H9 (cell line): ENCODE measurements at regions not wholly inside any gene's neighbourhood (a gene's known extent, or its start where the extent isn't known, plus 50 kb on each side); places are given as distances from the start of the nearest gene placed in this dataset.

ENCODE experiments used
- DNase-seq: peaks from one replicate; pipeline ENCODE4 v3.0.0-alpha.2; 2017
- H2AFZ ChIP-seq: one replicate; pipeline ENCODE4 v1.6.1; 2013; ENCODE audit warnings: mild to moderate bottlenecking, low read length, control low read depth, moderate library complexity
- H2AK5ac ChIP-seq: 2 replicates; pipeline ENCODE4 v1.6.1; 2013; ENCODE audit warnings: low read length, control low read depth, mixed read lengths; ENCODE audit not compliant: insufficient read length
- H2BK120ac ChIP-seq: one replicate; pipeline ENCODE4 v1.6.1; 2013; ENCODE audit warnings: low read depth, mild to moderate bottlenecking, low read length, control low read depth, inconsistent platforms; ENCODE audit not compliant: poor library complexity, severe bottlenecking
- H2BK12ac ChIP-seq: 2 replicates; pipeline ENCODE4 v1.6.1; 2013; ENCODE audit warnings: low read length, control low read depth, mixed read lengths, low read depth; ENCODE audit not compliant: insufficient read length
- H2BK15ac ChIP-seq: 2 replicates; pipeline ENCODE4 v1.6.1; 2013; ENCODE audit warnings: low read depth, low read length, control low read depth
- H2BK20ac ChIP-seq: one replicate; pipeline ENCODE4 v1.6.1; 2013; ENCODE audit warnings: low read depth, mild to moderate bottlenecking, low read length, control low read depth, inconsistent platforms; ENCODE audit not compliant: poor library complexity, severe bottlenecking
- H2BK5ac ChIP-seq: 2 replicates; pipeline ENCODE4 v1.6.1; 2013; ENCODE audit warnings: low read length, control low read depth, mixed read lengths; ENCODE audit not compliant: insufficient read length
- H3K14ac ChIP-seq: 2 replicates; pipeline ENCODE4 v1.6.1; 2013; ENCODE audit warnings: low read length, control low read depth; ENCODE audit not compliant: insufficient read depth
- H3K18ac ChIP-seq: 2 replicates; pipeline ENCODE4 v1.6.1; 2013; ENCODE audit warnings: low read depth, mild to moderate bottlenecking, mixed read lengths, low read length, control low read depth; ENCODE audit not compliant: insufficient read length
- H3K23ac ChIP-seq: 2 replicates; pipeline ENCODE4 v1.6.1; 2013; ENCODE audit warnings: low read length, control low read depth, mixed read lengths, low read depth; ENCODE audit not compliant: insufficient read length
- H3K23me2 ChIP-seq: 2 replicates; pipeline ENCODE4 v1.6.1; 2013; ENCODE audit warnings: low read depth, mild to moderate bottlenecking, mixed read lengths, low read length, control low read depth; ENCODE audit not compliant: insufficient read length, poor library complexity, severe bottlenecking
- H3K27ac ChIP-seq: 2 replicates; pipeline ENCODE4 v1.5.1; 2013; ENCODE audit warnings: low read length, control low read depth, mixed read lengths, low read depth; ENCODE audit not compliant: insufficient read length
- H3K27me3 ChIP-seq: 2 replicates; pipeline ENCODE4 v1.6.1; 2013; ENCODE audit warnings: low read length, control low read depth, inconsistent platforms; ENCODE audit not compliant: insufficient read depth
- H3K4ac ChIP-seq: 2 replicates; pipeline ENCODE4 v1.6.1; 2013; ENCODE audit warnings: low read depth, mild to moderate bottlenecking, control low read depth, inconsistent platforms, low read length, moderate library complexity
- H3K4me1 ChIP-seq: 2 replicates; pipeline ENCODE4 v1.6.1; 2013; ENCODE audit warnings: low read length, control low read depth, inconsistent platforms; ENCODE audit not compliant: insufficient read depth
- H3K4me2 ChIP-seq: 2 replicates; pipeline ENCODE4 v1.6.1; 2013; ENCODE audit warnings: low read length, control low read depth, mixed read lengths; ENCODE audit not compliant: insufficient read length, insufficient read depth
- H3K56ac ChIP-seq: 2 replicates; pipeline ENCODE4 v1.6.1; 2013; ENCODE audit warnings: low read depth, mild to moderate bottlenecking, mixed read lengths, low read length, control low read depth; ENCODE audit not compliant: insufficient read length
- H3K79me1 ChIP-seq: 2 replicates; pipeline ENCODE4 v1.6.1; 2013; ENCODE audit warnings: low read depth, mild to moderate bottlenecking, moderate library complexity, low read length, control low read depth, inconsistent platforms; ENCODE audit not compliant: insufficient read depth, poor library complexity, severe bottlenecking
- H3K79me2 ChIP-seq: 2 replicates; pipeline ENCODE4 v1.6.1; 2013; ENCODE audit warnings: low read length, control low read depth, inconsistent platforms; ENCODE audit not compliant: insufficient read depth
- H3K9ac ChIP-seq: 2 replicates; pipeline ENCODE4 v1.6.1; 2013; ENCODE audit warnings: low read length, control low read depth, mixed read lengths; ENCODE audit not compliant: insufficient read length; ENCODE audit errors: extremely low read depth
- H3K9me3 ChIP-seq: one replicate; pipeline ENCODE4 v1.6.1; 2013; ENCODE audit warnings: low read depth, low read length, inconsistent platforms; ENCODE audit not compliant: control insufficient read depth
- H3T11ph ChIP-seq: one replicate; pipeline ENCODE4 v1.6.1; 2013; ENCODE audit warnings: mild to moderate bottlenecking, low read length, control low read depth, inconsistent platforms
- H4K20me1 ChIP-seq: one replicate; pipeline ENCODE4 v1.6.1; 2013; ENCODE audit not compliant: control insufficient read depth, insufficient read length, insufficient read depth
- H4K5ac ChIP-seq: 2 replicates; pipeline ENCODE4 v1.6.1; 2013; ENCODE audit warnings: low read depth, mild to moderate bottlenecking, mixed read lengths, low read length, control low read depth; ENCODE audit not compliant: insufficient read length
- H4K8ac ChIP-seq: replicated peaks from 2 replicates; pipeline ENCODE4 v1.6.1; 2013; ENCODE audit warnings: low read length, control low read depth, mixed read lengths, low read depth; ENCODE audit not compliant: insufficient read length
- H4K91ac ChIP-seq: 2 replicates; pipeline ENCODE4 v1.6.1; 2013; ENCODE audit warnings: low read depth, mild to moderate bottlenecking, moderate library complexity, mixed read lengths, low read length, control low read depth; ENCODE audit not compliant: insufficient read length
- H3K27ac Mint-ChIP-seq, 3 experiments: 2 replicates in 2 of 3; 3 replicates in 1 of 3; pipeline ENCODE4 v1.8.0; 2020 to 2021; ENCODE audit warnings: mixed read lengths in 3 of 3, mild to moderate bottlenecking in 1 of 3, moderate library complexity in 1 of 3
- H3K27me3 Mint-ChIP-seq: 2 replicates; pipeline ENCODE4 v1.8.0; 2021; ENCODE audit warnings: low read depth, mild to moderate bottlenecking, moderate library complexity, mixed read lengths
- H3K36me3 Mint-ChIP-seq, 3 experiments: 2 replicates in 2 of 3; 3 replicates in 1 of 3; pipeline ENCODE4 v1.8.0; 2020 to 2021; ENCODE audit warnings: low read depth in 3 of 3, mixed read lengths in 3 of 3; ENCODE audit not compliant: insufficient read depth in 1 of 3
- H3K4me1 Mint-ChIP-seq, 2 experiments: 2 replicates each; pipeline ENCODE4 v1.8.0; 2020; ENCODE audit warnings: mixed read lengths in 2 of 2
- H3K4me3 Mint-ChIP-seq, 2 experiments: 2 replicates in 1 of 2; 3 replicates in 1 of 2; pipeline ENCODE4 v1.8.0; 2020 to 2021; ENCODE audit warnings: mild to moderate bottlenecking in 2 of 2, mixed read lengths in 2 of 2, moderate library complexity in 1 of 2
- H3K9me3 Mint-ChIP-seq, 2 experiments: 2 replicates in 1 of 2; 3 replicates in 1 of 2; pipeline ENCODE4 v1.8.0; 2020; ENCODE audit warnings: mild to moderate bottlenecking in 2 of 2, mixed read lengths in 2 of 2, moderate library complexity in 1 of 2
- WGBS: extraction: QIAGEN DNeasy Blood & Tissue Kit; methylation state at CpG from one replicate; pipeline ENCODE4 v1.1.7; 2013; ENCODE audit warnings: missing lambda C conversion rate, low lambda C conversion rate, mixed read lengths; ENCODE audit not compliant: insufficient read length; ENCODE audit errors: extremely low coverage; 5-methylcytosine and 5-hydroxymethylcytosine counted together
- TF ChIP-seq, protein P1 (sequence below): fragments of 200-600 bp; sonication (generic); conservative IDR thresholded peaks from 3 replicates; pipeline ENCODE4 v1.8.0; 2021; ENCODE audit warnings: antibody characterized with exemption, mild to moderate bottlenecking

DNA sequence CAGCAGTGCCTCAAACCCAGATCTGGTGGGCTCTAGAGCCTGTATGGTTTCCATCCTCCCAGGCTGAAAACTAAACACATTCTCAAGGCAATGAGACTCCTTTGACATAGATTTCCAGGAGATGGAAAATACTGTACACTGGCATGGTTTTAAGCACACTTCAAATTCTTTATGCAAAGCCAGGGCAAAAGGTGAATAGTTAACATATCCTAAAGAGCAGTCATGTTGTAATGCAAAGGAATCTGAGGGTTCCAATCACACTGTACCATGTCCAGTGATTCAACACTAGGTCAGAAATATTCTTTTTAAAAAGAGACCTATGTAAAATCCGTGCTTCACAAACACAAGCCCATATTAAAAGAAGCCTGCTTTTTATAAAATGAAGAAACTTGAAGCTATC is 195.3 kb downstream of the QDPR start:
- Mint-ChIP-seq H3K36me3 (peaks cover 0 to 2% (median 0%) of the 10 kb centered on the region in 3 experiments; a peak in 1 of 7 replicates), H3K4me3 (no peak overlapping the region), H3K4me1 (peaks cover under 1 to 11% of the 10 kb centered on the region in 2 experiments; a peak in 3 of 4 replicates), H3K27me3 (peaks cover 2% of the 10 kb centered on the region; the same call in 1 of the 2 replicates), H3K9me3 (no peaks in the 10 kb centered on the region; a peak in 2 of 5 replicates), H3K27ac (no peak overlapping the region)
- Histone ChIP-seq H3K56ac (no peak overlapping the region), H3K4me2 (no peak overlapping the region), H3K23me2 (no peaks in the 10 kb centered on the region), H2BK12ac (no peak overlapping the region), H3K9ac (no peak overlapping the region), H2BK5ac (no peak overlapping the region), H3K79me1 (no peaks in the 10 kb centered on the region), H3K23ac (no peak overlapping the region), H4K8ac (no peak overlapping the region), H3K18ac (no peak overlapping the region), H2BK15ac (no peak overlapping the region), H3K9me3 (no peaks in the 10 kb centered on the region), H4K20me1 (no peaks in the 10 kb centered on the region), H2AK5ac (no peak overlapping the region), H3K27me3 (no peaks in the 10 kb centered on the region), H3K4ac (no peak overlapping the region), H3K4me1 (no peaks in the 10 kb centered on the region), H3T11ph (no peak overlapping the region), H2BK20ac (no peak overlapping the region), H2BK120ac (no peak overlapping the region), H3K27ac (no peak overlapping the region), H4K5ac (no peak overlapping the region), H4K91ac (no peak overlapping the region), H2AFZ (no peak overlapping the region), H3K14ac (no peak overlapping the region), H3K79me2 (no peaks in the 10 kb centered on the region)
- DNase-seq, result no peak
- TF ChIP-seq, protein P1, sequence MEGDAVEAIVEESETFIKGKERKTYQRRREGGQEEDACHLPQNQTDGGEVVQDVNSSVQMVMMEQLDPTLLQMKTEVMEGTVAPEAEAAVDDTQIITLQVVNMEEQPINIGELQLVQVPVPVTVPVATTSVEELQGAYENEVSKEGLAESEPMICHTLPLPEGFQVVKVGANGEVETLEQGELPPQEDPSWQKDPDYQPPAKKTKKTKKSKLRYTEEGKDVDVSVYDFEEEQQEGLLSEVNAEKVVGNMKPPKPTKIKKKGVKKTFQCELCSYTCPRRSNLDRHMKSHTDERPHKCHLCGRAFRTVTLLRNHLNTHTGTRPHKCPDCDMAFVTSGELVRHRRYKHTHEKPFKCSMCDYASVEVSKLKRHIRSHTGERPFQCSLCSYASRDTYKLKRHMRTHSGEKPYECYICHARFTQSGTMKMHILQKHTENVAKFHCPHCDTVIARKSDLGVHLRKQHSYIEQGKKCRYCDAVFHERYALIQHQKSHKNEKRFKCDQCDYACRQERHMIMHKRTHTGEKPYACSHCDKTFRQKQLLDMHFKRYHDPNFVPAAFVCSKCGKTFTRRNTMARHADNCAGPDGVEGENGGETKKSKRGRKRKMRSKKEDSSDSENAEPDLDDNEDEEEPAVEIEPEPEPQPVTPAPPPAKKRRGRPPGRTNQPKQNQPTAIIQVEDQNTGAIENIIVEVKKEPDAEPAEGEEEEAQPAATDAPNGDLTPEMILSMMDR, result no peak
- WGBS, result no CpG with 5 or more reads among the region's 1 CpG
